Mesenchymal stem cell (in vitro differentiated cells and primary cell): ENCODE measurements at regions not wholly inside any gene's neighbourhood (a gene's known extent, or its start where the extent isn't known, plus 50 kb on each side); places are given as distances from the start of the nearest gene placed in this dataset.

Experiments
- DNase-seq: peaks from one replicate; pipeline ENCODE4 v3.0.0-alpha.2; 2013
- H2AFZ ChIP-seq: one replicate; pipeline ENCODE4 v1.6.1; 2013; ENCODE audit warnings: low read depth, mild to moderate bottlenecking, control low read depth, inconsistent platforms, low read length, moderate library complexity
- H2AK5ac ChIP-seq: 2 replicates; pipeline ENCODE4 v1.6.1; 2013; ENCODE audit warnings: low read length, moderate library complexity, mild to moderate bottlenecking, inconsistent platforms; ENCODE audit not compliant: severe bottlenecking
- H2BK120ac ChIP-seq: one replicate; pipeline ENCODE4 v1.6.1; 2013; ENCODE audit warnings: low read depth, mild to moderate bottlenecking, inconsistent platforms, low read length, moderate library complexity
- H2BK12ac ChIP-seq, 2 experiments: one replicate each; pipeline ENCODE4 v1.6.1; 2013; ENCODE audit warnings: inconsistent platforms in 2 of 2, low read length in 2 of 2, mild to moderate bottlenecking in 2 of 2, moderate library complexity in 2 of 2, control low read depth in 1 of 2
- H2BK15ac ChIP-seq: one replicate; pipeline ENCODE4 v1.6.1; 2013; ENCODE audit warnings: mild to moderate bottlenecking, low read depth, inconsistent platforms; ENCODE audit not compliant: poor library complexity, severe bottlenecking
- H2BK5ac ChIP-seq: 2 replicates; pipeline ENCODE4 v1.6.1; 2013; ENCODE audit warnings: low read depth, mild to moderate bottlenecking, low read length, control low read depth, inconsistent platforms; ENCODE audit not compliant: poor library complexity, severe bottlenecking
- H3K14ac ChIP-seq, 2 experiments: one replicate each; pipeline ENCODE4 v1.6.1; 2013; ENCODE audit warnings: inconsistent platforms in 2 of 2, low read length in 2 of 2, control low read depth in 1 of 2, mild to moderate bottlenecking in 1 of 2, moderate library complexity in 1 of 2
- H3K18ac ChIP-seq, 2 experiments: one replicate each; pipeline ENCODE4 v1.6.1; 2013; ENCODE audit warnings: inconsistent platforms in 2 of 2, low read length in 2 of 2, control low read depth in 1 of 2, low read depth in 1 of 2, mild to moderate bottlenecking in 1 of 2
- H3K23ac ChIP-seq, 2 experiments: one replicate each; pipeline ENCODE4 v1.6.1; 2013; ENCODE audit warnings: inconsistent platforms in 2 of 2, low read length in 2 of 2, mild to moderate bottlenecking in 2 of 2, moderate library complexity in 2 of 2, control low read depth in 1 of 2
- H3K27ac ChIP-seq: 2 replicates; pipeline ENCODE4 v1.5.1; 2013; ENCODE audit warnings: mild to moderate bottlenecking, moderate library complexity, low read length, control low read depth, inconsistent platforms; ENCODE audit not compliant: poor library complexity, severe bottlenecking
- H3K27me3 ChIP-seq, 2 experiments: 2 replicates each; pipeline versions ENCODE4 v1.6.1 to v1.7.0; 2013; ENCODE audit warnings: low read length in 2 of 2, mild to moderate bottlenecking in 2 of 2, moderate library complexity in 2 of 2, control low read depth in 1 of 2, inconsistent platforms in 1 of 2; ENCODE audit not compliant: control insufficient read depth in 1 of 2, insufficient read depth in 1 of 2
- H3K36me3 ChIP-seq, 2 experiments: 2 replicates each; pipeline versions ENCODE4 v1.6.1 to v1.7.0; 2013; ENCODE audit warnings: low read length in 2 of 2, control low read depth in 1 of 2, inconsistent platforms in 1 of 2, low read depth in 1 of 2, mild to moderate bottlenecking in 1 of 2; ENCODE audit not compliant: insufficient read depth in 2 of 2, control insufficient read depth in 1 of 2
- H3K4ac ChIP-seq, 2 experiments: one replicate each; pipeline ENCODE4 v1.6.1; 2013; ENCODE audit warnings: inconsistent platforms in 2 of 2, low read length in 2 of 2, mild to moderate bottlenecking in 2 of 2, moderate library complexity in 2 of 2, control low read depth in 1 of 2, low read depth in 1 of 2
- H3K4me1 ChIP-seq: 2 replicates; pipeline ENCODE4 v1.6.1; 2013; ENCODE audit warnings: low read depth, low read length, control low read depth; ENCODE audit not compliant: control insufficient read depth, insufficient read depth
- H3K4me2 ChIP-seq: 2 replicates; pipeline ENCODE4 v1.6.1; 2013; ENCODE audit warnings: low read length, mild to moderate bottlenecking, inconsistent platforms; ENCODE audit not compliant: poor library complexity, severe bottlenecking
- H3K4me3 ChIP-seq, 2 experiments: 2 replicates each; pipeline versions ENCODE4 v1.5.1 to v1.7.0; 2013; ENCODE audit warnings: low read length in 2 of 2, mild to moderate bottlenecking in 2 of 2, control low read depth in 1 of 2, low read depth in 1 of 2; ENCODE audit not compliant: insufficient read depth in 1 of 2
- H3K79me1 ChIP-seq: replicated peaks from 2 replicates; pipeline ENCODE4 v1.6.1; 2013; ENCODE audit warnings: mild to moderate bottlenecking, control low read depth, low read length, inconsistent platforms; ENCODE audit not compliant: poor library complexity, severe bottlenecking
- H3K9ac ChIP-seq: 2 replicates; pipeline ENCODE4 v1.7.0; 2013; ENCODE audit warnings: mild to moderate bottlenecking, low read length, moderate library complexity
- H3K9me3 ChIP-seq: 2 replicates; pipeline ENCODE4 v1.7.0; 2013; ENCODE audit warnings: mild to moderate bottlenecking, low read length; ENCODE audit not compliant: control insufficient read depth
- H4K8ac ChIP-seq: one replicate; pipeline ENCODE4 v1.6.1; 2013; ENCODE audit warnings: inconsistent platforms, mild to moderate bottlenecking, low read length, moderate library complexity
- H4K91ac ChIP-seq: one replicate; pipeline ENCODE4 v1.6.1; 2013; ENCODE audit warnings: mild to moderate bottlenecking, low read length, inconsistent platforms
- WGBS: methylation state at CpG from one replicate; pipeline ENCODE4 v1.1.7; 2013; ENCODE audit warnings: mixed read lengths; 5-methylcytosine and 5-hydroxymethylcytosine counted together

DNA sequence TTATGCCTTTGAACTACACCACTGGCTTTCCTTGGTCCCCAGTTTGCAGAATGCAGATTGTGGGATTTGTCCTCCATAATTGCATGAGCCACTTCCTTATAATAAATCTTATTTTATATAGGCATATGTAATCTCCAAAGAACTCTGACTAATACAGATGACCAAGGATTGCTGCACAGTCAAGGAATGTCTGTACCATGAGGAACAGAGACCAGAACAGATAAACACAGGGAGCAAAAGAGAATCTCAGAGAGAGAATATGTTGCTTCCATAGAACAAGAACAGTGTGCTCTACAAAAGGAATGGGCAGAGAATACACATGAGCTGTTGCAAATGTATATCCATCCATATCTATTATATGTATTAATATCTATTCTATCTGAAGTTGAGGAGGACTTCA lies 111.1 kb downstream of the ADRA2C start:
- Histone ChIP-seq H3K9me3 (peaks cover 12% of the 10 kb centered on the region), H3K36me3 (no peaks in the 10 kb centered on the region), H3K4me2 (no peak overlapping the region), H2AFZ (no peak overlapping the region), H3K18ac (no peak overlapping the region), H2BK12ac (no peak overlapping the region), H2BK120ac (no peak overlapping the region), H2BK5ac (no peak overlapping the region), H3K9ac (no peak overlapping the region), H3K79me1 (no peaks in the 10 kb centered on the region), H2BK15ac (no peak overlapping the region), H3K23ac (no peak overlapping the region), H3K14ac (no peak overlapping the region), H3K4me3 (no peak overlapping the region), H2AK5ac (no peak overlapping the region), H3K27me3 (peaks cover 75 to 86% of the 10 kb centered on the region in 2 experiments), H4K8ac (no peak overlapping the region), H3K4me1 (peaks cover 14% of the 10 kb centered on the region), H3K27ac (no peak overlapping the region), H3K4ac (no peak overlapping the region), H4K91ac (no peak overlapping the region)
- no peak for DNase-seq

DNA sequence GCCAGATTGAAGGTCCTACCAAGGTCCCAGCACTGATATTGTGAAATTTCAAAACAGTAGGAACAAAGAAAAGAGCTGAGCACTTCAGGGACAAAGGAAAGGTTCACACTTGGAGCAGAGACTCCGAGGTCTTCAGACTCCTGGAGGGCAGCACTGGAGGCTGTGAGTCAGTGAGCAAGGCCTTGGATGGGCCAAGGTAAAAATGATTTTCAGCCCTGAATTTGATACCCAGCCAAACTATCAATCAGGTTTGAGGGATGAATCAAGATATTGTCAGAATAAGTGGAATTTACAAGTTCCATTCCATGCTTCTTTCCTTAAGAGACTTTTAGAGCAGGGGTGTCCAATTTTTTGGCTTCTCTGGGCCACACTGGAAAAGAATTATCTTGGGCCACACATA lies 111.7 kb downstream of the ADRA2C start:
- peaks cover 74 to 79% of the 10 kb centered on the region in 2 experiments for H3K27me3 ChIP-seq
- H3K14ac ChIP-seq = no peak overlapping the region
- no peak overlapping the region for H2BK12ac ChIP-seq
- no peaks in the 10 kb centered on the region for H3K36me3 ChIP-seq
- H3K4me2 ChIP-seq = no peak overlapping the region
- no peak overlapping the region for H4K8ac ChIP-seq
- no peak overlapping the region for H2BK5ac ChIP-seq
- no peak overlapping the region for H2BK120ac ChIP-seq
- DNase-seq = no peak
- H3K9ac ChIP-seq = no peak overlapping the region
- no peak overlapping the region for H3K4ac ChIP-seq
- H3K79me1 ChIP-seq = no peaks in the 10 kb centered on the region
- peaks cover 14% of the 10 kb centered on the region for H3K4me1 ChIP-seq
- peaks cover 12% of the 10 kb centered on the region for H3K9me3 ChIP-seq
- H3K18ac ChIP-seq = no peak overlapping the region
- no peak overlapping the region for H3K23ac ChIP-seq
- WGBS = 63% methylated on average over 1 of the region's 1 CpG
- H4K91ac ChIP-seq = no peak overlapping the region
- no peak overlapping the region for H2BK15ac ChIP-seq
- no peak overlapping the region for H2AK5ac ChIP-seq
- H3K27ac ChIP-seq = no peak overlapping the region
- no peak overlapping the region for H2AFZ ChIP-seq
- H3K4me3 ChIP-seq = no peak overlapping the region

DNA sequence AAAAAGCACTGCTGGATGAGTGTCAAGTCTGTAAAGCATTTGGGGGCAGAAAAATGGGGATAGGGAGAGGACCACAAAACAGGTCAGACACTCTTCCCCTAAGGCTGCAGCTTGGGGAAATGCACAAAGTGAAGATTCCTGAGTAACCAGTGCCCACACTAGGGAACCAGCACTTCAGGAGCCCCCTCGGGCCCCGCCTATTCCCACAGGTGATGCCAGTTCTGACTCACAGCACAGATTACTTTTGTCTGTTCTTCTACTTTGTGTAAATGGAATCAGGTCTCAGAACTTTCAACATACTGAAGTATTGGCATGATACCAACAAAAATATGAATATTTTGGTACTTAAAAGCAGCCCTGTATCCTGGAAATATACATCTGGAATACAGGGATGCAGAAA lies 112.5 kb downstream of the ADRA2C start:
- H3K4ac ChIP-seq = no peak overlapping the region
- no peak overlapping the region for H2BK5ac ChIP-seq
- H3K79me1 ChIP-seq = no peaks in the 10 kb centered on the region
- no peak overlapping the region for H2BK15ac ChIP-seq
- no peak overlapping the region for H3K14ac ChIP-seq
- H3K9me3 ChIP-seq = peaks cover 12% of the 10 kb centered on the region
- no peaks in the 10 kb centered on the region for H3K36me3 ChIP-seq
- H3K18ac ChIP-seq = no peak overlapping the region
- H3K4me3 ChIP-seq = no peak overlapping the region
- H2AK5ac ChIP-seq = no peak overlapping the region
- no peak overlapping the region for H2BK120ac ChIP-seq
- no peak overlapping the region for H3K23ac ChIP-seq
- no peak overlapping the region for H3K4me2 ChIP-seq
- H2AFZ ChIP-seq = no peak overlapping the region
- H3K27ac ChIP-seq = no peak overlapping the region
- no CpG with 5 or more reads among the region's 2 CpGs for WGBS
- no peak overlapping the region for H4K8ac ChIP-seq
- no peak overlapping the region for H2BK12ac ChIP-seq
- H3K4me1 ChIP-seq = peaks cover 14% of the 10 kb centered on the region
- no peak overlapping the region for H3K9ac ChIP-seq
- H3K27me3 ChIP-seq = peaks cover 66 to 72% of the 10 kb centered on the region in 2 experiments
- no peak overlapping the region for H4K91ac ChIP-seq
- DNase-seq = no peak

DNA sequence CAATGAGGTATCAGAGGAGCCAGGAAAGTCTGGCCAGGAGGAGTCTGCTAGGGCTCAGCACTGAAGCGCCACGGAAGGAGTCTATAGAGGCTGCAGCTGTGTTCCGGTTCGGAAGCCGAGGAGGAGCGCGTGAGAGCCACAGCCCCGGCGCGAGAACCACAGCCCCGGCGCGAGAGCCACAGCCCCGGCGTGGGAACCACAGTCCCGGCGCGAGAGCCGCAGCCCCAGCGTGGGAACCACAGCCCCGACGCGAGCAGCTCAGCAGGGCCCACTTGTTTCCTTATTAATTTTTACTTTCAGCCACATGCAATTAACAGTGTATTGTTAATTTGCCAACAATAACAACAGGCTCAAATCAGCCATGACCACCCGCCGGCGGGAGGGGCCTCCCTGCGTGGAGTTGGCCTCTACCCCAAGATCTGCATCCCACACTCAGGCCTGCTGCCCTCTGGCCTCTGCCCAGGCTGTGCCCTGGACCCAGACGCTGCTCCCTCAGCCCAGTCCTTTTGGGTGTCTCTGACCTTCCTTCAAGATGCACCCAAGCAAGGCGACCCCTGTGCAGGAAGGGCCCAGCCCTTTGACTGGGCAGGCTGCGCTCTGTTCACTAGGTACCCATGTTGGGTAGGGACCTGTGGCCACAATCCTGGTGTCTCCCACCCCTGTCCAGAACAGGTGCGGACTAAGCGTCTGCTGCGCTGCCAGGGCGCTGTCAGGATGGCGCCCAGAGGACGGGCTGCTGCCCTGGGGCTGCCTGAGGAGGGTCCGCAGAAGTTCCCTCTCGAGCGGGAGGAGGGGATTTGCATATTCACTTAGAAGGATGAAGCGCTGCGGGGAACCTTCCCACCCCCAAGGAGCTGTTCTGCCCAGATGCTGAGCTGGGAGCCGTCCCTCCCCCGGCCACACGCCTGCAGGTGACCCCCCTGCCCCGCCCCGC lies 113.8 kb downstream of the ADRA2C start:
- Histone ChIP-seq H3K9ac (no peak overlapping the region), H3K4ac (no peak overlapping the region), H2AFZ (no peak overlapping the region), H3K27ac (no peak overlapping the region), H3K4me3 (no peak overlapping the region), H2BK120ac (no peak overlapping the region), H3K4me1 (peaks cover 14% of the 10 kb centered on the region), H3K23ac (no peak overlapping the region), H3K18ac (no peak overlapping the region), H2BK5ac (no peak overlapping the region), H4K91ac (no peak overlapping the region), H2BK15ac (no peak overlapping the region), H3K9me3 (peaks cover 12% of the 10 kb centered on the region), H3K36me3 (no peaks in the 10 kb centered on the region), H3K79me1 (no peaks in the 10 kb centered on the region), H3K4me2 (no peak overlapping the region), H2AK5ac (no peak overlapping the region), H3K27me3 (peaks cover 53 to 60% of the 10 kb centered on the region in 2 experiments), H2BK12ac (no peak overlapping the region), H4K8ac (no peak overlapping the region), H3K14ac (no peak overlapping the region)
- 19% methylated on average over 44 of the region's 46 CpGs for WGBS
- DNase-seq = no peak
